Adrenal gland (tissue), 9 donors: ENCODE measurements at regions not wholly inside any gene's neighbourhood (a gene's known extent, or its start where the extent isn't known, plus 50 kb on each side); places are given as distances from the start of the nearest gene placed in this dataset.

ENCODE experiments used
- DNase-seq, 7 donors: peaks; one replicate each; pipeline ENCODE4 v3.0.0-alpha.2; 2019 to 2020
- H3K27ac ChIP-seq, 5 donors: fragments of 200-600 bp; sonication (generic) in 4 of 5; 1 replicate in 3 of 5; 2 replicates in 2 of 5; pipeline versions ENCODE4 v1.5.1 to v1.8.0; 2016 to 2020; ENCODE audit warnings: mild to moderate bottlenecking in 1 of 5
- H3K27me3 ChIP-seq: fragments of 200-600 bp; 2 replicates; pipeline ENCODE4 v1.8.0; 2021
- H3K36me3 ChIP-seq, 2 donors: fragments of 200-600 bp; replicated peaks in 1 of 2; 1 replicate in 1 of 2; 2 replicates in 1 of 2; pipeline versions ENCODE4 v1.5.1 to v1.8.0; 2018 to 2022
- H3K4me1 ChIP-seq, 2 donors: fragments of 200-600 bp; replicated peaks in 1 of 2; 1 replicate in 1 of 2; 2 replicates in 1 of 2; pipeline versions ENCODE4 v1.5.1 to v1.8.0; 2018 to 2021
- H3K4me3 ChIP-seq, 4 donors: fragments of 200-600 bp; sonication (generic) in 3 of 4; one replicate each; pipeline ENCODE4 v1.5.1; 2016 to 2018
- H3K9me3 ChIP-seq, 3 donors: fragments of 200-600 bp; sonication (generic) in 1 of 3; replicated peaks in 1 of 3; 1 replicate in 2 of 3; 2 replicates in 1 of 3; pipeline versions ENCODE4 v1.5.1 to v1.8.0; 2016 to 2021
- POLR2A ChIP-seq, 2 donors: fragments of 450-650 bp; IDR thresholded peaks; one replicate each; pipeline ENCODE4 v1.6.1; 2017; ENCODE audit warnings: antibody characterized with exemption in 2 of 2, mild to moderate bottlenecking in 2 of 2, moderate library complexity in 1 of 2
- WGBS, 4 donors: extraction: QIAGEN DNeasy Blood & Tissue Kit in 2 of 4; methylation state at CpG; one replicate each; pipeline versions ENCODE4 v1.1.5 to v1.1.7; 2013 to 2017; 5-methylcytosine and 5-hydroxymethylcytosine counted together
- intact Hi-C, 2 donors: fragments of 100-400 bp; cut with DNase I; formaldehyde crosslinking; loops; one replicate each; pipeline versions ENCODE4 v1.14.1 to v1.15.0; 2022 to 2023
- TF ChIP-seq, protein P1 (sequence below), 6 experiments: fragments of 450-650 bp in 4 of 6; fragments of 200-600 bp in 2 of 6; sonication (generic) in 1 of 6; IDR thresholded peaks; 1 replicate in 5 of 6; 2 replicates in 1 of 6; pipeline versions ENCODE4 v1.5.1 to v1.8.0; 2016 to 2021; ENCODE audit warnings: antibody characterized with exemption in 6 of 6, mild to moderate bottlenecking in 2 of 6, moderate library complexity in 1 of 6
- donor health status: healthy with polysubstance abuse.
- donor health status: Bipolar disorder and iron deficiency.
- donor health status: DM: yes; HTN: yes; CAD: no.
- donor health status: DM: no; HTN: no; CAD: no.
- donor health status: DM: no; HTN: no; CAD: no.

- no peaks in the 10 kb centered on the region for H3K9me3 ChIP-seq
- intact Hi-C loops = no loop called here
- no peak for TF ChIP-seq POLR2A (IDR thresholded peaks at IDR 0.05)
- TF ChIP-seq, protein P1, sequence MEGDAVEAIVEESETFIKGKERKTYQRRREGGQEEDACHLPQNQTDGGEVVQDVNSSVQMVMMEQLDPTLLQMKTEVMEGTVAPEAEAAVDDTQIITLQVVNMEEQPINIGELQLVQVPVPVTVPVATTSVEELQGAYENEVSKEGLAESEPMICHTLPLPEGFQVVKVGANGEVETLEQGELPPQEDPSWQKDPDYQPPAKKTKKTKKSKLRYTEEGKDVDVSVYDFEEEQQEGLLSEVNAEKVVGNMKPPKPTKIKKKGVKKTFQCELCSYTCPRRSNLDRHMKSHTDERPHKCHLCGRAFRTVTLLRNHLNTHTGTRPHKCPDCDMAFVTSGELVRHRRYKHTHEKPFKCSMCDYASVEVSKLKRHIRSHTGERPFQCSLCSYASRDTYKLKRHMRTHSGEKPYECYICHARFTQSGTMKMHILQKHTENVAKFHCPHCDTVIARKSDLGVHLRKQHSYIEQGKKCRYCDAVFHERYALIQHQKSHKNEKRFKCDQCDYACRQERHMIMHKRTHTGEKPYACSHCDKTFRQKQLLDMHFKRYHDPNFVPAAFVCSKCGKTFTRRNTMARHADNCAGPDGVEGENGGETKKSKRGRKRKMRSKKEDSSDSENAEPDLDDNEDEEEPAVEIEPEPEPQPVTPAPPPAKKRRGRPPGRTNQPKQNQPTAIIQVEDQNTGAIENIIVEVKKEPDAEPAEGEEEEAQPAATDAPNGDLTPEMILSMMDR (IDR thresholded peaks at IDR 0.05) = no peak
- no peaks in the 10 kb centered on the region for H3K4me1 ChIP-seq
- no peaks in the 10 kb centered on the region for H3K27me3 ChIP-seq
- H3K36me3 ChIP-seq = no peaks in the 10 kb centered on the region
- DNase-seq = no peak
- H3K4me3 ChIP-seq = no peak overlapping the region
- no peak overlapping the region for H3K27ac ChIP-seq
These were observed 533.8 kb downstream of the CAAP1 start for GRCh38 chr9:26358836-26359235.

DNA sequence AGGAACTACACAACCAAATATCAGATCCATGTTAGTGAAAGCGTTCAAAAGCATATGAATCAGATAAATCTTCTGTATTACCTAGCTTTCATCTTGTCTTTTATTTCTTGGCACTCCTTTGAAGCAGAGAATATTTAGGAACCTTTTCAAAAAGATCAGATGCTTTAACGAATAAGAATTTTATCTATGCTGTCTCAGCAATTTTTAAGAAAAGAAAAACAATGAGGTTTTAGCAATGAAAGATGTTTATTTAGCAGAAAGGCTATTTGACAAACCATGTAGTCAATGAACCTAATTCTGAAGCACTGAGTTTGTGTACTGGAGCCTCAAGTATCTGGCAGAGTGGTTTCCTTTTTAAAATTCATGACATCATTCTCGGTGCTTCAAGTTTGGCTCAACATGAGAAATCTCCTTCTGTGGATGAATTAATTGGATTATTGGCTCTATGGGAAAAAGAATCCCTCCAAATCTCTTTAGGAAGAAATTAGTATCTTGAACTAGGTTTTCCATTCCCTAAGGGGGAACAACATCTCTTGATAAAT, 534.7 kb downstream of the CAAP1 start:
- Histone ChIP-seq H3K4me3 (no peak overlapping the region), H3K27me3 (no peaks in the 10 kb centered on the region), H3K4me1 (no peaks in the 10 kb centered on the region), H3K9me3 (no peaks in the 10 kb centered on the region), H3K27ac (no peak overlapping the region), H3K36me3 (no peaks in the 10 kb centered on the region)
- intact Hi-C loops = no loop called here
- no peak for DNase-seq
- WGBS, 4 donors = 49 to 57% (median 52%) methylated on average over 3 of the region's 3 CpGs
- TF ChIP-seq, protein P1 (IDR thresholded peaks at IDR 0.05) = no peak
- no peak for TF ChIP-seq POLR2A (IDR thresholded peaks at IDR 0.05)

DNA sequence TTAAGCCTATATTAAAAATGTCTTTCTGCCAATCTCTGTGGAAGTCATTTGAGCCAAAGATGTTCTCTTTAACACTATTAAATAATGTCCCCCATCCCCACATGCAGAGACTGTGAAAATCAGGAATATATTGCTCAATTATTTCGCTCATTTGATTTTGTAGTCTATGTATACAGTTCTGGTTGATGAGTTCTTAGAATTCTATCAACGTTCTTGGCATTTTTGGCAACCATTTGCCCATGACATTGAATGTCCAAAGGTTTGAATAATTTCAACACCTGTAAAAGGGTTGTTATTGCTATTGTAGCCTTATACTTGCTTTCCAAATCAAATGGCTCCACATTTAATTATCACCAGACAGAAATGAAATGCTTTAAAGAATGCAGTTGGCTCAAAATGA, 536.1 kb downstream of the CAAP1 start:
- Histone ChIP-seq H3K4me1 (no peaks in the 10 kb centered on the region), H3K4me3 (no peak overlapping the region), H3K36me3 (no peaks in the 10 kb centered on the region), H3K27ac (no peak overlapping the region), H3K9me3 (no peaks in the 10 kb centered on the region), H3K27me3 (no peaks in the 10 kb centered on the region)
- 50 to 65% (median 61%) methylated on average over 2 of the region's 2 CpGs for WGBS, 4 donors
- DNase-seq = no peak
- TF ChIP-seq, protein P1 (IDR thresholded peaks at IDR 0.05) = no peak
- no peak for TF ChIP-seq POLR2A (IDR thresholded peaks at IDR 0.05)
- intact Hi-C loops = no loop called here

DNA sequence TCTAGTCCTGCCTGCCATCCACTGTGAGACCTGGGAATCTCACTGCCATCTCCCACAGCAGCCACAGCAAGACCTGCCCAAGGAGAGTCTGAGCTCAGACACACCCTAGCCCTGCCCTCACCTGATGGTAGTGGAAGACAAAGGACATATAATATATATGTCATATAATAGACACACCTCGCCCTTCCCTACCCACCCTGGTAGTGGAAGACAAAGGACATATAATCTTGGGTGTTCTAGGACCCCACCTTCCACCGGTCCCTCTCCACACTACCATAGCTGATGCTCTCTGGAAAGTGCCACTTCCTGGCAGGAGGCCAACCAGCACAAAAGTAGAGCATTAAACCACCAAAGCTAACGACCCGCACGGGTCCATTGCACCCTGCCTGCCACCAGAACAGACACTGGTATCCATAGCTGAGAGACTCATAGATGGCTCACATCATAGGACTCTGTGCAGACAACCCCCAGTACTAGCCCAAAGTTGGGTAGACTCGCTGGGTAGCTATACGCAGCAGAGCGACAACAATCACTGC, 545.6 kb downstream of the CAAP1 start:
- 72 to 81% (median 78%) methylated on average over 8 of the region's 8 CpGs for WGBS, 4 donors
- H3K9me3 ChIP-seq = peaks cover 0 to 4% (median 0%) of the 10 kb centered on the region in 3 donors
- no peaks in the 10 kb centered on the region for H3K36me3 ChIP-seq
- TF ChIP-seq POLR2A (IDR thresholded peaks at IDR 0.05) = no peak
- TF ChIP-seq, protein P1 (IDR thresholded peaks at IDR 0.05) = no peak
- H3K27me3 ChIP-seq = no peaks in the 10 kb centered on the region
- no peaks in the 10 kb centered on the region for H3K4me1 ChIP-seq
- no peak overlapping the region for H3K4me3 ChIP-seq
- no peak for DNase-seq
- intact Hi-C loops = no loop called here
- no peak overlapping the region for H3K27ac ChIP-seq
